Neural cell (in vitro differentiated cells): ENCODE measurements at regions not wholly inside any gene's neighbourhood (a gene's known extent, or its start where the extent isn't known, plus 50 kb on each side); places are given as distances from the start of the nearest gene placed in this dataset.

ENCODE experiments used
- CTCF ChIP-seq: fragments of 450-650 bp; IDR thresholded peaks from 2 replicates; pipeline ENCODE4 v1.5.1; 2014; ENCODE audit warnings: antibody characterized with exemption, mild to moderate bottlenecking, moderate library complexity; ENCODE audit not compliant: poor library complexity, severe bottlenecking
- EP300 ChIP-seq: fragments of 450-650 bp; conservative IDR thresholded peaks from 2 replicates; pipeline ENCODE4 v1.6.1; 2014; ENCODE audit warnings: antibody characterized with exemption, mild to moderate bottlenecking, moderate library complexity; ENCODE audit not compliant: poor library complexity, severe bottlenecking
- EZH2 ChIP-seq: fragments of 200-600, 300-800 bp; shearing (Covaris generic), sonication (generic); IDR thresholded peaks from 2 replicates; pipeline ENCODE4 v1.6.1; 2014; ENCODE audit warnings: antibody characterized with exemption, low read length, borderline replicate concordance, mild to moderate bottlenecking; ENCODE audit not compliant: insufficient read depth, poor library complexity, severe bottlenecking
- POLR2AphosphoS5 ChIP-seq: IDR thresholded peaks from 2 replicates; pipeline ENCODE4 v1.6.1; 2012
- REST ChIP-seq: IDR thresholded peaks from 2 replicates; pipeline ENCODE4 v1.6.1; 2012; ENCODE audit warnings: borderline replicate concordance

DNA sequence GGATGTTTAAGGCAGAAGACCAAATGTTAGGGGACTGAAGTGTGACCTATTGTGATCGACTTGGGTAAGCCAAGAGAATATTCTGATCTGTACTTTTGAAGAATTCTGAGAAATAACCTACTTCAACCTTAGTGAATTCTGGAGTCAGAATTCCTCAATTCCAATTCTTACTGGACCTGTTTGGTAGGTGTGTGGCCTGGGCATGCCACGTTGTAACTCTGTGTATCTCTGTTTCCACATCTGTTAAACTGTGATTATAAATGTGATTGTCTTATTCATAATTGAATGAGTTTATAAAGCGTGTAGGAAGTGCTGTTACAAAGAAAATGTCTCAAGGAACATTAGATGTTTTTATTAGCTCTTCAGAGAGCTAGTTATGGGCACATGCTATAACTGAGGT is 64.5 kb downstream of the TUSC1 start:
- TF ChIP-seq POLR2AphosphoS5 (no peak), REST (no peak), CTCF (no peak), EP300 (no peak), EZH2 (no peak)
